ENCODE measurements at regions not wholly inside any gene's neighbourhood (a gene's known extent, or its start where the extent isn't known, plus 50 kb on each side); places are given as distances from the start of the nearest gene placed in this dataset.

DNA sequence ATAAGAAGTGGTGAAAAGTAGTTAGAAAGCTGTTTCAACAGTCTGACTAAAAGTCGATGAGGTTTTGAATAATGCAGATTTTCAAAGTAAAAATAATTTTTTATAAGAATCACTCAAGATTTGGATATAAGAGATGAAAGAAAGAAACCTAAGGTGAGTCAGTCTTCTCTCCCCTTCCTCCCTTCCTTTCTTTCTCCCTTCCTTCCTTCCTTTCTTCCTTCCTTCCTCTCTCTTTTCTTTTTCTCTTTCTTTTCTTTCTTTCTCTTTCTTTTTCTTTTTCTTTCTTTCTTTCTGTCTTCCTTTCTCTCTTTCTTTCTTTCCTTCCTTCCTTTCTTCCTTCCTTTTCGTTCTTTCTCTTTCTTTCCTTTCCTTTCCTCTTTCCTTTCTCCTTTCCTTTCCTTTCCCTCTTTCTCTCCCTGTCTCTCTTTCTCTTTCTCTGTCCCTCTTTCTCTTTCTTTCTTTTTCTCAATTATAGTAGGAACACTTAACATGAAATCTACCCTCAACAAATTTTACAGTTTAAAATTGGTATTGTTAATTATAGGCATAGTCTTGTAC lies 308.6 kb downstream of the ARL4A start:
- TF ChIP-seq, protein P1, sequence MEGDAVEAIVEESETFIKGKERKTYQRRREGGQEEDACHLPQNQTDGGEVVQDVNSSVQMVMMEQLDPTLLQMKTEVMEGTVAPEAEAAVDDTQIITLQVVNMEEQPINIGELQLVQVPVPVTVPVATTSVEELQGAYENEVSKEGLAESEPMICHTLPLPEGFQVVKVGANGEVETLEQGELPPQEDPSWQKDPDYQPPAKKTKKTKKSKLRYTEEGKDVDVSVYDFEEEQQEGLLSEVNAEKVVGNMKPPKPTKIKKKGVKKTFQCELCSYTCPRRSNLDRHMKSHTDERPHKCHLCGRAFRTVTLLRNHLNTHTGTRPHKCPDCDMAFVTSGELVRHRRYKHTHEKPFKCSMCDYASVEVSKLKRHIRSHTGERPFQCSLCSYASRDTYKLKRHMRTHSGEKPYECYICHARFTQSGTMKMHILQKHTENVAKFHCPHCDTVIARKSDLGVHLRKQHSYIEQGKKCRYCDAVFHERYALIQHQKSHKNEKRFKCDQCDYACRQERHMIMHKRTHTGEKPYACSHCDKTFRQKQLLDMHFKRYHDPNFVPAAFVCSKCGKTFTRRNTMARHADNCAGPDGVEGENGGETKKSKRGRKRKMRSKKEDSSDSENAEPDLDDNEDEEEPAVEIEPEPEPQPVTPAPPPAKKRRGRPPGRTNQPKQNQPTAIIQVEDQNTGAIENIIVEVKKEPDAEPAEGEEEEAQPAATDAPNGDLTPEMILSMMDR (conservative IDR thresholded peaks at IDR 0.05; ENCODE audit: low read depth in 2 of 2) = no peak
- TF ChIP-seq EZH2phosphoT487 (IDR thresholded peaks at IDR 0.05; ENCODE audit: unreplicated experiment) (no peak), STAT1 (IDR thresholded peaks at IDR 0.05; ENCODE audit: unreplicated experiment) (no peak), EZH2 (IDR thresholded peaks at IDR 0.05; ENCODE audit: low read depth, unreplicated experiment) (no peak)
- TF ChIP-seq, protein P2, sequence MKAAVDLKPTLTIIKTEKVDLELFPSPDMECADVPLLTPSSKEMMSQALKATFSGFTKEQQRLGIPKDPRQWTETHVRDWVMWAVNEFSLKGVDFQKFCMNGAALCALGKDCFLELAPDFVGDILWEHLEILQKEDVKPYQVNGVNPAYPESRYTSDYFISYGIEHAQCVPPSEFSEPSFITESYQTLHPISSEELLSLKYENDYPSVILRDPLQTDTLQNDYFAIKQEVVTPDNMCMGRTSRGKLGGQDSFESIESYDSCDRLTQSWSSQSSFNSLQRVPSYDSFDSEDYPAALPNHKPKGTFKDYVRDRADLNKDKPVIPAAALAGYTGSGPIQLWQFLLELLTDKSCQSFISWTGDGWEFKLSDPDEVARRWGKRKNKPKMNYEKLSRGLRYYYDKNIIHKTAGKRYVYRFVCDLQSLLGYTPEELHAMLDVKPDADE (IDR thresholded peaks at IDR 0.05) = no peak

Data from GM23338 (cell line).